Progenitor cell of endocrine pancreas (in vitro differentiated cells): ENCODE measurements at regions not wholly inside any gene's neighbourhood (a gene's known extent, or its start where the extent isn't known, plus 50 kb on each side); places are given as distances from the start of the nearest gene placed in this dataset.

Experiments used
- DNase-seq: peaks from one replicate; pipeline ENCODE4 v3.0.0; 2021; ENCODE audit warnings: low spot score; ENCODE audit not compliant: unreplicated experiment
- H3K27ac Mint-ChIP-seq: 2 replicates; pipeline ENCODE4 v1.8.0; 2021; ENCODE audit warnings: mild to moderate bottlenecking, moderate library complexity, mixed read lengths
- H3K27me3 Mint-ChIP-seq: 2 replicates; pipeline ENCODE4 v1.8.0; 2021; ENCODE audit warnings: mixed read lengths
- H3K36me3 Mint-ChIP-seq: 2 replicates; pipeline ENCODE4 v1.8.0; 2022; ENCODE audit warnings: mixed read lengths; ENCODE audit not compliant: insufficient read depth
- H3K4me1 Mint-ChIP-seq: 2 replicates; pipeline ENCODE4 v1.8.0; 2021; ENCODE audit warnings: low read depth, mixed read lengths
- H3K4me3 Mint-ChIP-seq: 2 replicates; pipeline ENCODE4 v1.8.0; 2021; ENCODE audit warnings: low read depth, mild to moderate bottlenecking, moderate library complexity, mixed read lengths
- H3K9me3 Mint-ChIP-seq: 2 replicates; pipeline ENCODE4 v1.8.0; 2021; ENCODE audit warnings: low read depth, mixed read lengths
- TF ChIP-seq, protein P1 (sequence below): fragments of 200-600 bp; sonication (generic); IDR thresholded peaks from one replicate; pipeline ENCODE4 v1.5.0; 2021; ENCODE audit warnings: antibody characterized with exemption, mild to moderate bottlenecking; ENCODE audit not compliant: unreplicated experiment

DNA sequence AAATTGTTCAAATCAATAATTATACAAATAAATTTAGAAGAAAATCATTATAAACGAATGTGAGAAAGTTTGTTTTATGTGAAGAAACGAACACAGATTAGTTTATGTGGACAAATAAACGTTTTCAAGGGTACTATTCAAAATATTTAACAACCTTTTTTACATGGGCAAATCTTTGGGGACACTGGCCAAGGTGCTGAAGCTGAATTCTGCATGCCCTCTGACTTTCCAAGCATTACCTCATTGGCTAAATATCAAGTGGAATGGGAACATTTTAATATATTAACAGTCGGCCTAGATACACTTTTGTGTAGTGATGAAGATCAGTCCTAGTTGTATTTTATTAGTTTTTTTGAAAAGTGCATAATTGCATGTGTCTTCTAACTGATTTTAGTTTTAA, 636.4 kb upstream of the DPPA4 start:
- Mint-ChIP-seq H3K36me3 (no peaks in the 10 kb centered on the region), H3K4me3 (no peak overlapping the region), H3K27me3 (no peaks in the 10 kb centered on the region), H3K4me1 (no peaks in the 10 kb centered on the region), H3K9me3 (no peaks in the 10 kb centered on the region), H3K27ac (no peak overlapping the region)
- TF ChIP-seq, protein P1, sequence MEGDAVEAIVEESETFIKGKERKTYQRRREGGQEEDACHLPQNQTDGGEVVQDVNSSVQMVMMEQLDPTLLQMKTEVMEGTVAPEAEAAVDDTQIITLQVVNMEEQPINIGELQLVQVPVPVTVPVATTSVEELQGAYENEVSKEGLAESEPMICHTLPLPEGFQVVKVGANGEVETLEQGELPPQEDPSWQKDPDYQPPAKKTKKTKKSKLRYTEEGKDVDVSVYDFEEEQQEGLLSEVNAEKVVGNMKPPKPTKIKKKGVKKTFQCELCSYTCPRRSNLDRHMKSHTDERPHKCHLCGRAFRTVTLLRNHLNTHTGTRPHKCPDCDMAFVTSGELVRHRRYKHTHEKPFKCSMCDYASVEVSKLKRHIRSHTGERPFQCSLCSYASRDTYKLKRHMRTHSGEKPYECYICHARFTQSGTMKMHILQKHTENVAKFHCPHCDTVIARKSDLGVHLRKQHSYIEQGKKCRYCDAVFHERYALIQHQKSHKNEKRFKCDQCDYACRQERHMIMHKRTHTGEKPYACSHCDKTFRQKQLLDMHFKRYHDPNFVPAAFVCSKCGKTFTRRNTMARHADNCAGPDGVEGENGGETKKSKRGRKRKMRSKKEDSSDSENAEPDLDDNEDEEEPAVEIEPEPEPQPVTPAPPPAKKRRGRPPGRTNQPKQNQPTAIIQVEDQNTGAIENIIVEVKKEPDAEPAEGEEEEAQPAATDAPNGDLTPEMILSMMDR: no peak
- DNase-seq: no peak

DNA sequence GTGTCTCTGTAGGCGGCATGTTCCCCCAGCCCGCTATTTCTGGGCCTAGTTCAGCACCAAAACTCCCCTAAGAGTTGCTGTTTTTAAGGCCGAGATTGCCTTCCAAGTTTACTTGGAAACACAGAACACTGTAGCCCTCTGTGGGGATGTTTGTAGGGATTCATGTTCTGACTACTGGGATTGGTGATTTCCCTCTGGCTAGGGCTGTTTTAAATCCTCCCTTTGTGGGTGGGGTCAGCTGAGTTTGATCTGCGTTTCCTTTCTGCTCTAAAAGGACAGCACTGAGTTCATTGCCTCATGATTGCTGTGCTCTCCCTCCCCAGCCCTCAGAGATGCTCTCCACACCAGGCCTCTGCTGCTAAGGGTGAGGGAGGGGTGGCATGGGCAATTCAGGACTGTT, 640.6 kb upstream of the DPPA4 start:
- DNase-seq: no peak
- Mint-ChIP-seq H3K9me3 (no peaks in the 10 kb centered on the region), H3K4me3 (no peak overlapping the region), H3K27ac (no peak overlapping the region), H3K4me1 (no peaks in the 10 kb centered on the region), H3K27me3 (no peaks in the 10 kb centered on the region), H3K36me3 (no peaks in the 10 kb centered on the region)
- TF ChIP-seq, protein P1: no peak

DNA sequence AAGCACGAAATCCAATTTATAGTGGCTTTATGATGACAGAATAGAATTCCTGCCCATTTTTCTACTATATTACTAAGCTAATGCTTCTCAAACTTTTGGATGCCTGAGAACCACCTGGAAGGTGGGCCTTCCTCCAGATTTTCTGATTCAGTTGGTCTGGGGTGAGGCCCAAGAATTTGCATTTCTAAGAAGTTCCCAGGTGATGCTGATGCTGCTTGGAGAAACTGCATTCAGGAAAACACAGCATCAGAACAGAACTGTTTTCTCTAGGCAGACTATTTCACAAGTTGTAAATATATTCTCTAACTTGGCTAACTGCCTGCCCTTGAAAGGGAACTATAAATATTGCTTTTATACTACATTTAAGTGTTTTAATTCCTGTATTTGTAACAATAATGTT, 644.9 kb upstream of the DPPA4 start:
- Mint-ChIP-seq H3K27ac (no peak overlapping the region), H3K4me3 (no peak overlapping the region), H3K27me3 (no peaks in the 10 kb centered on the region), H3K9me3 (no peaks in the 10 kb centered on the region), H3K4me1 (no peaks in the 10 kb centered on the region), H3K36me3 (no peaks in the 10 kb centered on the region)
- TF ChIP-seq, protein P1: no peak
- DNase-seq: no peak

DNA sequence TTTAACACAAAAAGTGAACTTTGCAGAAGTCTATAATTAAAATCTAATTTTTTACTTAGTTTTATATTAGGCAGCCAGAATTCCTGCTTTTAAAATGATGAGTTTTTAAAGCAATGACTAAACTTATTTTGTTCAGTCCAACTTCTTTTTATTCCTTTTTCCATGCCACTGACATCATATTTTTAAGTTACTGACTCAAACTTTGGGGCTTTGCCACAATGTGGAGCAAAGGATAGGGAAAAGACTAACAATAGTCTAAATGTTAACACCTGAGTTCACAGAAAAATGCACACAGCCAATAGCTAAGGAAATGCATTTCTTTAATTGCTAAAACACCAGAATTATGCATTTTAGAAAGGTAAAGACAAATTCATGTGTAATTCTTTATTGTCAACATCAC, 647.6 kb upstream of the DPPA4 start:
- Mint-ChIP-seq H3K4me3 (no peak overlapping the region), H3K27ac (no peak overlapping the region), H3K4me1 (no peaks in the 10 kb centered on the region), H3K36me3 (no peaks in the 10 kb centered on the region), H3K27me3 (no peaks in the 10 kb centered on the region), H3K9me3 (no peaks in the 10 kb centered on the region)
- DNase-seq: no peak
- TF ChIP-seq, protein P1: no peak

DNA sequence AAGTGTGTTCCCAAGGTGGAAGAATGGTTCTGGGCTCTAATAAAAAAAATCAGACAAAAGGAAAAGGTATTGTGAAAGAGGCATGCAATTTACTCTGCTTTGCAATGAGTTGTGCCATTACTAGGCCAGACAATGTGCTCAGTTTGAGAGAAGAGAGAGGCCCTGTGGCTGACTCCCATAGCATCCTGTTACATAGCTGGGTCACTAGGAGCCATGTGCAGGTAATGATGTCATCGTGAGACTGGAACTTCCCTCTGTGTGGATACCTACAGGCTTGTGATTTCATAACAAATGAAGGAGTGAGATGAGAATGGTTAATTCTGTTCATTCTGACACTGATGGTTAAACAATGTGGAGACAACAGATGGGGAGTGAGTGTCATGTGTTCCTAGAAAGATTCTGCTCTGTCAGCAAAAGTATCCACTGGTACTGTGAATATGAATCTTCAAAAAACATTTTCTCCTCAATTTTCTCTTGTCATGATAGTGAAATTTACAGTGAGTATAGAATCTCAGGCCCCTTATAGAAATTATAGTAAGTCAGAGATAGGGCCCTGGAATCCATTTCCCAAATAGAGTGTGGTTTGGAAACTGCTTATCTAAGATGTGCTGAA, 648.7 kb upstream of the DPPA4 start:
- Mint-ChIP-seq H3K27me3 (no peaks in the 10 kb centered on the region), H3K36me3 (no peaks in the 10 kb centered on the region), H3K4me3 (no peak overlapping the region), H3K4me1 (no peaks in the 10 kb centered on the region), H3K9me3 (no peaks in the 10 kb centered on the region), H3K27ac (no peak overlapping the region)
- DNase-seq: no peak
- TF ChIP-seq, protein P1: no peak
